B cell (primary cell): ENCODE measurements at regions not wholly inside any gene's neighbourhood (a gene's known extent, or its start where the extent isn't known, plus 50 kb on each side); places are given as distances from the start of the nearest gene placed in this dataset.
"Not testable (repeated sequence)": the region's sequence is repeated elsewhere in the genome, so short reads cannot be mapped to it uniquely, and the experiment has no call there.

Experiments used
- ATAC-seq: fragments of 200-7000 bp; cut with Tn5 transposase; one replicate; pipeline ENCODE4 v1.10.0; 2021; ENCODE audit warnings: low read depth, mild to moderate bottlenecking, moderate number of reproducible peaks, moderate library complexity
- CTCF ChIA-PET: fragments of 350-600 bp; sonication (Branson Sonifier 250); formaldehyde crosslinking; loops from one replicate; lab custom pipeline; 2021; ENCODE audit warnings: antibody characterized with exemption, inconsistent platforms; lab: Charles Lee
- POLR2A ChIA-PET: fragments of 350-600 bp; sonication (Branson Sonifier 250); formaldehyde crosslinking; loops from one replicate; lab custom pipeline; 2021; ENCODE audit warnings: antibody characterized with exemption; lab: Charles Lee
- DNase-seq: peaks from one replicate; pipeline ENCODE4 v3.0.0; 2013
- H2AFZ ChIP-seq: 2 replicates; pipeline ENCODE4 v1.6.1; 2012; ENCODE audit warnings: mild to moderate bottlenecking, low read depth, low read length; ENCODE audit not compliant: insufficient read depth, poor library complexity, severe bottlenecking
- H3K27ac ChIP-seq, 2 donors: 1 replicate in 1 of 2; 2 replicates in 1 of 2; pipeline ENCODE4 v1.5.1; 2012 to 2013; ENCODE audit warnings: low read length in 2 of 2, mild to moderate bottlenecking in 2 of 2, moderate library complexity in 1 of 2
- H3K27me3 ChIP-seq, 4 experiments: fragments of 200-600 bp in 1 of 4; sonication (generic) in 1 of 4; replicated peaks in 1 of 4; 1 replicate in 2 of 4; 2 replicates in 2 of 4; pipeline versions ENCODE4 v1.6.1 to v1.7.0; 2013 to 2016; ENCODE audit warnings: low read length in 3 of 4, mild to moderate bottlenecking in 2 of 4, mixed read lengths in 1 of 4, moderate library complexity in 1 of 4; ENCODE audit not compliant: insufficient read depth in 4 of 4, control insufficient read depth in 3 of 4; ENCODE audit errors: control extremely low read depth in 1 of 4
- H3K36me3 ChIP-seq, 2 experiments: replicated peaks in 1 of 2; 1 replicate in 1 of 2; 2 replicates in 1 of 2; pipeline versions ENCODE4 v1.6.1 to v1.7.1; 2013; ENCODE audit warnings: low read length in 1 of 2; ENCODE audit not compliant: insufficient read depth in 2 of 2, control insufficient read depth in 1 of 2; ENCODE audit errors: control extremely low read depth in 1 of 2, extremely low read depth in 1 of 2
- H3K4me1 ChIP-seq, 2 donors: fragments of 200-600 bp in 1 of 2; sonication (generic) in 1 of 2; 1 replicate in 1 of 2; 2 replicates in 1 of 2; pipeline versions ENCODE4 v1.5.1 to v1.6.1; 2013 to 2017; ENCODE audit warnings: low read length in 2 of 2; ENCODE audit not compliant: control insufficient read depth in 2 of 2, insufficient read depth in 2 of 2
- H3K4me2 ChIP-seq: replicated peaks from 2 replicates; pipeline ENCODE3; 2012; ENCODE audit warnings: mild to moderate bottlenecking, low read depth, low read length; ENCODE audit not compliant: poor library complexity, severe bottlenecking
- H3K4me3 ChIP-seq, 5 experiments: fragments of 200-600 bp in 1 of 5; sonication (generic) in 1 of 5; 1 replicate in 3 of 5; 2 replicates in 2 of 5; pipeline versions ENCODE4 v1.5.1 to v1.7.0; 2011 to 2016; ENCODE audit warnings: low read length in 4 of 5, mild to moderate bottlenecking in 4 of 5, low read depth in 2 of 5, control low read depth in 1 of 5, moderate library complexity in 1 of 5; ENCODE audit not compliant: insufficient read depth in 1 of 5; ENCODE audit errors: control extremely low read depth in 1 of 5, extremely low read depth in 1 of 5
- H3K79me2 ChIP-seq: fragments of 200-600 bp; sonication (generic); one replicate; pipeline ENCODE4 v1.6.0; 2016; ENCODE audit warnings: low read length; ENCODE audit not compliant: control insufficient read depth, insufficient read depth
- H3K9ac ChIP-seq: fragments of 200-600 bp; sonication (generic); 2 replicates; pipeline ENCODE4 v1.6.1; 2017; ENCODE audit warnings: mild to moderate bottlenecking, low read length, moderate library complexity
- H3K9me3 ChIP-seq, 3 donors: one replicate each; pipeline versions ENCODE4 v1.6.1 to v1.7.1; 2013; ENCODE audit warnings: low read length in 2 of 3; ENCODE audit not compliant: control insufficient read depth in 2 of 3, insufficient read depth in 1 of 3; ENCODE audit errors: control extremely low read depth in 1 of 3
- H4K20me1 ChIP-seq: 2 replicates; pipeline ENCODE4 v1.6.0; 2012; ENCODE audit warnings: mild to moderate bottlenecking, low read length; ENCODE audit not compliant: insufficient read depth, control insufficient read depth, poor library complexity, severe bottlenecking
- H3K27ac Mint-ChIP-seq: one replicate; pipeline ENCODE4 v1.8.0; 2021; ENCODE audit warnings: mixed read lengths
- H3K27me3 Mint-ChIP-seq: one replicate; pipeline ENCODE4 v1.8.0; 2021; ENCODE audit warnings: mixed read lengths
- H3K4me1 Mint-ChIP-seq: one replicate; pipeline ENCODE4 v1.8.0; 2021; ENCODE audit warnings: mixed read lengths
- H3K4me3 Mint-ChIP-seq: one replicate; pipeline ENCODE4 v1.8.0; 2021; ENCODE audit warnings: mixed read lengths
- H3K9me3 Mint-ChIP-seq: one replicate; pipeline ENCODE4 v1.8.0; 2022; ENCODE audit warnings: mixed read lengths; ENCODE audit not compliant: insufficient read depth
- CTCF ChIP-seq: fragments of 200-600 bp; IDR thresholded peaks from one replicate; pipeline ENCODE4 v1.8.0; 2022; ENCODE audit warnings: antibody characterized with exemption, mild to moderate bottlenecking
- EZH2 ChIP-seq: IDR thresholded peaks from 2 replicates; pipeline ENCODE4 v1.6.1; 2012; ENCODE audit warnings: borderline replicate concordance, low read depth, mild to moderate bottlenecking, moderate library complexity, low read length; ENCODE audit not compliant: insufficient read depth, poor library complexity, severe bottlenecking
- WGBS: methylation state at CpG from one replicate; pipeline ENCODE4 v1.1.5; 2013; ENCODE audit warnings: missing lambda C conversion rate; ENCODE audit not compliant: insufficient coverage; 5-methylcytosine and 5-hydroxymethylcytosine counted together
- intact Hi-C: fragments of 100-400 bp; cut with micrococcal nuclease; formaldehyde crosslinking; loops from one replicate; pipeline ENCODE4 v1.10.0; 2022

GRCh38 chr6:84569882-84570281 lies 194.5 kb downstream of the TBX18 start:
- Mint-ChIP-seq H3K27ac (no peak overlapping the region), H3K27me3 (no peaks in the 10 kb centered on the region), H3K4me1 (no peaks in the 10 kb centered on the region), H3K4me3 (no peak overlapping the region), H3K9me3 (no peaks in the 10 kb centered on the region)
- ATAC-seq (no peak), DNase-seq (no peak)
- no peak overlapping the region for H3K4me2 ChIP-seq
- H3K9ac ChIP-seq: no peak overlapping the region
- no peaks in the 10 kb centered on the region for H4K20me1 ChIP-seq
- intact Hi-C loops: no loop called here
- TF ChIP-seq EZH2: no peak
- no peak for TF ChIP-seq CTCF
- no peak overlapping the region for H2AFZ ChIP-seq
- no peaks in the 10 kb centered on the region for H3K27me3 ChIP-seq
- POLR2A ChIA-PET: no interaction called here
- H3K9me3 ChIP-seq: no peaks in the 10 kb centered on the region
- H3K4me1 ChIP-seq: no peaks in the 10 kb centered on the region
- no peak overlapping the region for H3K4me3 ChIP-seq
- H3K36me3 ChIP-seq: no peaks in the 10 kb centered on the region
- no peak overlapping the region for H3K27ac ChIP-seq
- CTCF ChIA-PET: no interaction called here
- no peaks in the 10 kb centered on the region for H3K79me2 ChIP-seq

- H3K27me3 Mint-ChIP-seq: no peaks in the 10 kb centered on the region
- no peak overlapping the region for H3K27ac Mint-ChIP-seq
- CTCF ChIA-PET: no interaction called here
Measured at GRCh38 chr6:84568971-84569370, 195.4 kb downstream of the TBX18 start.

DNA sequence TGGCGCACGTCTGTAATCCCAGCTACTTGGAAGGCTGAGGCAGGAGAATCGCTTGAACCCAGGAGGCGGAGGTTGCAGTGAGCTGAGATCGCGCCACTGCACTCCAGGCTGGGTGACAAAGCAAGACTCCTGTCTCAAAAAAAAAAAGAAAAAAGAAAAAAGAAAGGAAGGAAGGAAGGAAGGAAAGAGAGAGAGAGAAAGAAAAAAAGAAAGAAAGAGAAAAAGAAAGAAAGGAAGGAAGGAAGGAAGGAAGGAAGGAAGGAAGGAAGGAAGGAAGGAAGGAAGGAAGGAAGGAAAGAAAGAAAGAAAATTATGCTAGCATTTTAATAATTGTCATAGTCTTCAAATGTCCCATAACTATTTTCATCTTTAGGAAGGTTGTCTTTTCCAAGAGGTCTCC lies 198.7 kb downstream of the TBX18 start:
- no CpG with 5 or more reads among the region's 6 CpGs for WGBS
- H3K4me3 Mint-ChIP-seq, H3K79me2 ChIP-seq, H2AFZ ChIP-seq, DNase-seq, H3K9me3 ChIP-seq, H3K27me3 ChIP-seq, H4K20me1 ChIP-seq, intact Hi-C loops, H3K9ac ChIP-seq, H3K4me3 ChIP-seq, H3K27ac ChIP-seq, H3K27me3 Mint-ChIP-seq, H3K4me1 ChIP-seq, CTCF ChIA-PET, ATAC-seq, H3K4me2 ChIP-seq, H3K36me3 ChIP-seq, H3K9me3 Mint-ChIP-seq, H3K27ac Mint-ChIP-seq, H3K4me1 Mint-ChIP-seq, POLR2A ChIA-PET: not testable (repeated sequence)

More at GRCh38 chr6:84568971-84569370, 195.4 kb downstream of the TBX18 start:
- H3K9me3 ChIP-seq: no peaks in the 10 kb centered on the region
- H3K9ac ChIP-seq: no peak overlapping the region
- no peak overlapping the region for H2AFZ ChIP-seq
- H3K27ac ChIP-seq: no peak overlapping the region
- no peak for TF ChIP-seq EZH2
- no peak for TF ChIP-seq CTCF
- no peaks in the 10 kb centered on the region for H3K4me1 Mint-ChIP-seq
- H4K20me1 ChIP-seq: no peaks in the 10 kb centered on the region
- no peaks in the 10 kb centered on the region for H3K9me3 Mint-ChIP-seq
- H3K36me3 ChIP-seq: no peaks in the 10 kb centered on the region
- no peaks in the 10 kb centered on the region for H3K4me1 ChIP-seq
- DNase-seq: no peak
- H3K4me3 ChIP-seq: no peak overlapping the region
- H3K4me2 ChIP-seq: no peak overlapping the region
- H3K79me2 ChIP-seq: no peaks in the 10 kb centered on the region
- POLR2A ChIA-PET: no interaction called here
- no peaks in the 10 kb centered on the region for H3K27me3 ChIP-seq
- no peak overlapping the region for H3K4me3 Mint-ChIP-seq
- no peak for ATAC-seq
- intact Hi-C loops: no loop called here
